ENCODE measurements at regions not wholly inside any gene's neighbourhood (a gene's known extent, or its start where the extent isn't known, plus 50 kb on each side); places are given as distances from the start of the nearest gene placed in this dataset.

DNA sequence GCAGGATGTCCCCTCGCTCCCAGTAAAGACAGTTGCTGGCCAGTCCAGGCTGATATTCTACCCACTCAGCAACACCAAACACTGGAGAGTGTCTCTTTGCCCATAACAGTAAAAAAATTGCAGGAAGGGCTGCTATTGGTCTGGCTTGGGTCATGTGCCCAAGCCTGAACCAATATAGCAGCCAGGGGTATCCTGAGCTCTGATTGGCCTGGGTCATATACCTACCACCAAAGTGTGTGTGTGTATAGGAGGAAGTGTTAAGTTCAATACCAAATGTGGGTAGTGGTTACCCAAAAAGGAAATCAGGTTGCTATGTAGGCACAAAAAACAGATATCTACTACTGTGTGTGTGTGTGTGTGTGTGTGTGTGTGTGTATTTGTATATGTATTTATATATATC, 373.2 kb downstream of the BCOR start:
- WGBS, 2 donors: 79 to 86% methylated on average over 1 of the region's 1 CpG
- Histone ChIP-seq H3K27me3 (no peaks in the 10 kb centered on the region), H3K36me3 (no peaks in the 10 kb centered on the region), H3K4me3 (no peak overlapping the region), H3K9me3 (no peaks in the 10 kb centered on the region), H3K4me1 (peaks cover 0 to 21% (median 5%) of the 10 kb centered on the region in 4 donors), H3K27ac (no peak overlapping the region)
- no peak for TF ChIP-seq POLR2AphosphoS5 (IDR thresholded peaks at IDR 0.05)
- no peak for TF ChIP-seq EP300 (IDR thresholded peaks at IDR 0.05)
- no peak for TF ChIP-seq POLR2A (IDR thresholded peaks at IDR 0.05)
- intact Hi-C loops (cut with DNase I): no loop called here
- DNase-seq: no peak

DNA sequence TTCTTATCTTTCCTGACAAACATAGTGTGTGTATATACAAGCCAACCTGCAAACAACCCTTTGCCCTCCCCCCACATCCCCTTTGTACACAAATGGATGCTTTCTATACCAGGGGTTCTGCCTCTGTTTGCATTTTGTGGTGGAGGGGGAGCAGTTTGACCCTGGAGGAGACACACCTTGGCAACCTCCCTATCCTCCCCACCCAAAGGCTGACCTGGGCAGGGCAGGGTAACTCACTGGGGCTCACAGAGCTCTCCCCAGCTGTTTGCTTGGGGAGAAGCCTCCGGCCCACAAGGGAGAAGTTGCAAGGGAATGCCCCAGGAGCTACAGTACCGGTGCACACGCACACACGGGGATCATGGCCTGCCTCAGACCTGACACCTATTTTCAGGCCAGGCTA, 372.6 kb downstream of the BCOR start:
- Histone ChIP-seq H3K36me3 (no peaks in the 10 kb centered on the region), H3K4me1 (peaks cover 0 to 21% (median 5%) of the 10 kb centered on the region in 4 donors), H3K27me3 (no peaks in the 10 kb centered on the region), H3K4me3 (no peak overlapping the region), H3K9me3 (no peaks in the 10 kb centered on the region), H3K27ac (no peak overlapping the region)
- DNase-seq: no peak
- intact Hi-C loops (cut with DNase I): no loop called here
- TF ChIP-seq POLR2A (IDR thresholded peaks at IDR 0.05) (no peak), EP300 (IDR thresholded peaks at IDR 0.05) (no peak), POLR2AphosphoS5 (IDR thresholded peaks at IDR 0.05) (no peak)
- TF ChIP-seq, protein P1, sequence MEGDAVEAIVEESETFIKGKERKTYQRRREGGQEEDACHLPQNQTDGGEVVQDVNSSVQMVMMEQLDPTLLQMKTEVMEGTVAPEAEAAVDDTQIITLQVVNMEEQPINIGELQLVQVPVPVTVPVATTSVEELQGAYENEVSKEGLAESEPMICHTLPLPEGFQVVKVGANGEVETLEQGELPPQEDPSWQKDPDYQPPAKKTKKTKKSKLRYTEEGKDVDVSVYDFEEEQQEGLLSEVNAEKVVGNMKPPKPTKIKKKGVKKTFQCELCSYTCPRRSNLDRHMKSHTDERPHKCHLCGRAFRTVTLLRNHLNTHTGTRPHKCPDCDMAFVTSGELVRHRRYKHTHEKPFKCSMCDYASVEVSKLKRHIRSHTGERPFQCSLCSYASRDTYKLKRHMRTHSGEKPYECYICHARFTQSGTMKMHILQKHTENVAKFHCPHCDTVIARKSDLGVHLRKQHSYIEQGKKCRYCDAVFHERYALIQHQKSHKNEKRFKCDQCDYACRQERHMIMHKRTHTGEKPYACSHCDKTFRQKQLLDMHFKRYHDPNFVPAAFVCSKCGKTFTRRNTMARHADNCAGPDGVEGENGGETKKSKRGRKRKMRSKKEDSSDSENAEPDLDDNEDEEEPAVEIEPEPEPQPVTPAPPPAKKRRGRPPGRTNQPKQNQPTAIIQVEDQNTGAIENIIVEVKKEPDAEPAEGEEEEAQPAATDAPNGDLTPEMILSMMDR (IDR thresholded peaks at IDR 0.05): no peak
- WGBS, 2 donors: 12 to 74% methylated on average over 4 of the region's 4 CpGs

DNA sequence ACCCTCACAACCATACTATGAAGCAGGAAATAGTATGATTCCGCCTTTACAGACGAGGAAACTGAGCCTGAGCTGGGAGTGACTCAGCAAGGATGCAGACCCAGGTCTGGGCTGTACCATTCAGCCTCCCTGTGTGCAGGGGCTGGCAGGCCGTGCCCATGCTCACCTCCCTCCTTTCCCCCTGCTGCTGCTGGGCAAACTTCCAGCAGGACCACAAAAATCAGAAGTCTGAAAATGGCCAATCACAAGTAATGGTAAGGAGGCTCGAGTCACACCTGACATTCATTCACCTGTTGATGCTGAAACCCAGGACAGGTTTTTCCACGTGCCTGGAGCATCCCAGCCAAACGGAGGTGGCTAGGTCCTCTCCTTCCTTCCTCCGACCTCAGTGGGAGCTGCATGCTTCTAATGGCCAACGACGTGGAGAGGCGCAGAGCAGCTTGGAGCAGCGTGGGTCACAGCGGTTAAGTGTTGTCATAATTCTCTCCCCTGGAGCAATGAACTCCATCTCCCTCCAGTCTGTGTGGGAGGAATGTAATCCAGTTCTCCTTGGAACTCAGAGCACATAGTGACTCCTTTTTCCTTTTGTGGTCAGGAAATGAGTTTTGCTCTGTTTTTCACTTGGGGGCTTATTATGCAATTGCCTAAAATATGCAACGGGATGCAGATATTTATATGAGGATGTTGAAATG, 371.7 kb downstream of the BCOR start:
- TF ChIP-seq POLR2AphosphoS5 (IDR thresholded peaks at IDR 0.05) (peak in 2 of 4 donors; percentile 6 to 27), POLR2A (IDR thresholded peaks at IDR 0.05) (no peak)
- DNase-seq: peak; percentile 68
- Histone ChIP-seq H3K27me3 (no peaks in the 10 kb centered on the region), H3K4me3 (no peak overlapping the region), H3K27ac (no peak overlapping the region), H3K36me3 (no peaks in the 10 kb centered on the region), H3K4me1 (peaks cover 0 to 28% (median 8%) of the 10 kb centered on the region in 4 donors), H3K9me3 (no peaks in the 10 kb centered on the region)
- intact Hi-C loops (cut with DNase I): no loop called here
- WGBS, 2 donors: 70 to 73% methylated on average over 13 of the region's 13 CpGs

DNA sequence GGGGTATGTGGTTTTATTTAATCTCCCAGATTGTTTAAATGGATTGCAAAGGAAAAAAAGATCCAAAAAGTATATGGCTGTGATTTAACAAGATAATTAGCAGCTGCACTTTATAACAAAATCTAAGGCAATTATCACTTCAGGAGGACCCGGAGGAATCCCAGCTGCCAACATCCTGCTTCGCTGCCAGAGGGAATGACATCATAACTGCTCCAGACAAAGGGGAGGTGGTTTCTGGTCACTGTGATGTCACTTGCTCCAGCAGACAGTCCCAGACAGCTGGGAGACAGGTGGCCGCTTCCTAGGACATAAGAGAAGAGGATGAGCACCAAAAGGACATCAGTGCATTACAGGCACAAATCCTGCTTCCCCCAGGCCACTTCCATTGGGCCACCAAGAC, 371.0 kb downstream of the BCOR start:
- Histone ChIP-seq H3K36me3 (no peaks in the 10 kb centered on the region), H3K27me3 (no peaks in the 10 kb centered on the region), H3K4me3 (no peak overlapping the region), H3K27ac (peak overlapping the region in 1 of 4 donors; percentile 60), H3K9me3 (no peaks in the 10 kb centered on the region), H3K4me1 (peaks cover 0 to 32% (median 13%) of the 10 kb centered on the region in 4 donors)
- WGBS, 2 donors: 44 to 66% methylated on average over 3 of the region's 3 CpGs
- intact Hi-C loops (cut with DNase I): no loop called here
- TF ChIP-seq EP300 (IDR thresholded peaks at IDR 0.05) (no peak), POLR2A (IDR thresholded peaks at IDR 0.05) (no peak), POLR2AphosphoS5 (IDR thresholded peaks at IDR 0.05) (no peak)
- TF ChIP-seq, protein P1 (IDR thresholded peaks at IDR 0.05): no peak
- DNase-seq: peak; percentile 76

DNA sequence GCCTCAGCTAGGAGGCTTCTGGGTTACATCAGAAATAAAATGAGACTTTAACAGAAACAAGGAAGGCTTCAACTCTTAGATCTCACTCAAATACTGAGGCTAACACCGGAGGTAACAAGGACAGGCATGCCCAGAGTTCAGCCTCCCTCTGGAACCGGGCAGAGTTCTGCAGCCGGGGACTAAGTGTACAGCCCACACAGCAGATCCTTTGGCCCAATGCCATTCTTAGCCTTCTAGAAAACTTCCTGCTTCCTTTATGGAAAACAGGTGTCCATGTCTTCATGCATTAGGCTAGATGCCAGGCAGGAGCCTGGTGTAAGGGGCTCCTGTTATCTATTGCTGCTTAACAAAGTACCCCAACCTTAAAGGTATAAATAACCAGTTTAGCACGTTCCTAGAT, 369.7 kb downstream of the BCOR start:
- TF ChIP-seq POLR2AphosphoS5 (IDR thresholded peaks at IDR 0.05): peak; percentile 19 to 52 (median 30)
- TF ChIP-seq POLR2A (IDR thresholded peaks at IDR 0.05): no peak
- TF ChIP-seq EP300 (IDR thresholded peaks at IDR 0.05): no peak
- TF ChIP-seq, protein P1 (IDR thresholded peaks at IDR 0.05): no peak
- Histone ChIP-seq H3K27me3 (no peaks in the 10 kb centered on the region), H3K9me3 (no peaks in the 10 kb centered on the region), H3K4me1 (peaks cover 0 to 31% (median 12%) of the 10 kb centered on the region in 4 donors), H3K36me3 (no peaks in the 10 kb centered on the region), H3K4me3 (no peak overlapping the region), H3K27ac (peak overlapping the region in 3 of 4 donors; percentile 26 to 60 (median 52))
- DNase-seq: peak; percentile 68
- WGBS, 2 donors: 16 to 59% methylated on average over 4 of the region's 4 CpGs
- intact Hi-C loops (cut with DNase I): no loop called here
